ENCODE measurements at regions not wholly inside any gene's neighbourhood (a gene's known extent, or its start where the extent isn't known, plus 50 kb on each side); places are given as distances from the start of the nearest gene placed in this dataset.

DNA sequence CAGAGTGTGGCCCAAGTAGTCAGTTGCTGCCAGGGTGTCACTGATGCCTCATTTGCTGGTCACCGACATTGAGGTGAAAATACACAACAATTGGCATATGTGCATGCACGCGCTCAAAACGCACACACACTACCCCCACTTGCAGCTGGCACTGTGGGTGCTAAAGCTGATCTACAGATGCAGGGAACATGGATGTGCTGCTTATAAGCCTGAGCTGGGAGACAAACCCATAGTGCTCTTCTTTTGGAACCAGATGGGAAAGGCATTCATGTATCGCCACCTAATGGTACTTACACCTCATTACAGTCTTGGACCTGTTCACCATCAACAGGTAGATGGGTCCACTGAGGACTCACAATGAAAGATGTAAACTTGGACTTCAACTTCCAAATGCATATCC is 70.3 kb upstream of the CAMK1G start:
- no peak for TF ChIP-seq SUZ12 (IDR thresholded peaks at IDR 0.05)
- no peak for TF ChIP-seq FOXM1 (IDR thresholded peaks at IDR 0.05; ENCODE audit: borderline replicate concordance)
- no peak for TF ChIP-seq HDGF (IDR thresholded peaks at IDR 0.05; ENCODE audit: borderline replicate concordance)
- no peak for TF ChIP-seq FOXA1 (IDR thresholded peaks at IDR 0.05)
- no peak for TF ChIP-seq ELF4 (IDR thresholded peaks at IDR 0.05)
